NCI-H526 treated with DMSO at 0.1 percent for 48 hours (cell line): ENCODE measurements at regions not wholly inside any gene's neighbourhood (a gene's known extent, or its start where the extent isn't known, plus 50 kb on each side); places are given as distances from the start of the nearest gene placed in this dataset.
"Not testable (repeated sequence)": the region's sequence is repeated elsewhere in the genome, so short reads cannot be mapped to it uniquely, and the experiment has no call there.

Source experiments
- DNase-seq: peaks from one replicate; lab custom pipeline; 2025; lab: John Stamatoyannopoulos, UW

DNA sequence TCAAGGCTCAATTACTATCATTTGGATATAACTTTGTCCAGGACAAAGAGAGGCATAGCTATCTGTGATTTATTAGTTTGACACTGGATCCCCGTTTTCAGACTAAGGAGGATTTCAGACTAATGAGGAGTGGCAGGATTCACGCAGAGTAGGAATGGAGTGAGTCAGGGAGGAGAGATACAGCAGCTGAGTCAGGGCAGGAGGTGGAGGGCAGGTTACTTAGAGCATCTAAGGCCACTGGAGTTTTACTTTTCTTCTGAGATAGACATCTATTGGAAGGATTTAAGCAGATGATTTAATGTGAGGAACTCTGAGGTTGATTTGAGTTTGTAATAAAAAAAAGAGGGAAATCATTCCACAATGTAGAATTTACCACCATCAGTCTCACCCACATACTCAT is 110.6 kb downstream of the RPIA start:
- not testable (repeated sequence) for DNase-seq

GRCh38 chr2:88807237-88807962 is 115.9 kb downstream of the RPIA start:
- no peak for DNase-seq

- DNase-seq, result no peak
Measured at GRCh38 chr2:88808083-88808482, 116.6 kb downstream of the RPIA start.

- DNase-seq, result peak; percentile 11
Measured at GRCh38 chr2:88808652-88809051, 117.2 kb downstream of the RPIA start.

DNA sequence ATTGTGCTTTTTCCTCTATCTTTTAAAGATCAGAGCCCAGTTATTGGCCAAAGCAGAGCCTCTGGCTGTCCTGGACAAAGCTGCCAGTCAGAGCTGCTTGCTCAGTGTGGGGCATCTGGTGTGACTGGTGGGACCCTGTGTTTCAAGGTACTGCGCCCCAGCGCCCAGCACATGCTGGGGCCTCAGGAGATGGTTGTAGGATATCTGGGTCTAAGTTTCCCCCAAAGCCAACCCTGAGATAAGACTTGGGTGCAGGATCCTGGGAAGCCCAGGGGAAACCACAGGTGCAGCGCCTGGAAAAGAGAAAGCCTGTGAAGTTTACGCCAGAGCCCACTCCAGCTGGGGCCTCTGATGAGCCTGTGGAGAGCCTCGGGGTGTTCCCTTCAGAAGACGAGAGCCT is 117.7 kb downstream of the RPIA start:
- DNase-seq, result no peak

- DNase-seq, result peak; percentile 95
Measured at GRCh38 chr2:88810017-88810416, 118.5 kb downstream of the RPIA start.

DNA sequence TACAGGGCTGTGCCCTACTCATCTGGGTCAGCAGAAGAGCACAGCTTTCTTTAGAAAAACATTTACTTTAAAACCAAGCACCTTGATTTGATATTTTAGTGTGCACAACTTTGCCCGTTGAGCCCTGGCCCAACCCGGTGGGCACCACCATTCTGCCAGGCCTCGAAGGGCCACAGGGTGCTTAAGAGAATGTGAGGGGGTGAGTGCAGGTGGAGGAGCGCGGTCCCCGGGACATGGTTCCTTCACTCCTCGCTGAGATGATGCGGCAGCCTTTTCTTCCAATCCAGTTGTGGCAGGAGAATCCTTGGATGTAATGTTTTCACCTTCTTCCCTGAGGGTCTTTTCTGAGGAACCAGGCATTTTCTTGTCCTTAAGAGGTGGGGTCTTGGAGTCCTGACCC is 119.0 kb downstream of the RPIA start:
- no peak for DNase-seq

DNA sequence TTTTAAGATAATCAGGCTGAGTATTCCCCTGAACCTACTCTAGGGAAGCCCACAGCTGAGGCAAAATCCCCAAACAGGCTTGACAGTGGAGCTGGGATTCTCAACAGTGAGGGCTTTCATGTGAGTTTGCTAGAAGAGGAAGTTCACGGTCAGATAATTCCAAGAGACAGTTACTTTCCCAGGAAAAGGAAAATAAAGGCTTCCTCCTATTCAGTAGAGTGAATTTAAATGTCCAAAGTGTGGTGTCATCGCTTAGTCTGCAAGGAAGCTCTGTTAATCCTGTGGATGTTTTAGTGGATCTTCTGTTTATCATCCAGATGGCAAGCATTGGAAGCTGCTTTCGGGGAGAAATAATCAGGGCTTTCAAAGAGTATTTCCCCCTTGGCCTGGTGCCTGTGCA is 119.8 kb downstream of the RPIA start:
- no peak for DNase-seq

DNA sequence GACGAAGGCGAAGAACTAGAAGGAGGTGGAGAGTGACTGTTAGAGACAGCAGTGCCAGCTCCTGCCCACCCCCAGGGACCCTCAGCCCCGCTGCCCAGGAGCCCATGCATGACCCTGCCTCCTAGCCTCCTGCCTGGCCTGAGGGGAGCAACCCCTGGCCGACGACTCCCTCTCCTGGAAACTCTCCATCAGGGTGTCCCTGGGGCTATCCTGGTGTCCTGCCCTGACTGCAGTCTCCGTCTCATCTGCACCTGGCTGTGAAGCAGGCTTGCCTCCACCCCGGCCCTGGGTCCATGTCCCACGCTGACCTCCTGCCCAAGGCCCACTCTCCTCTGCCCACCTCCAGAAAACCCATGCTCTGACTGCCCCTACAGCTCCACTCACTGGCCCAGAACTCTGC is 120.2 kb downstream of the RPIA start:
- DNase-seq, result no peak

DNA sequence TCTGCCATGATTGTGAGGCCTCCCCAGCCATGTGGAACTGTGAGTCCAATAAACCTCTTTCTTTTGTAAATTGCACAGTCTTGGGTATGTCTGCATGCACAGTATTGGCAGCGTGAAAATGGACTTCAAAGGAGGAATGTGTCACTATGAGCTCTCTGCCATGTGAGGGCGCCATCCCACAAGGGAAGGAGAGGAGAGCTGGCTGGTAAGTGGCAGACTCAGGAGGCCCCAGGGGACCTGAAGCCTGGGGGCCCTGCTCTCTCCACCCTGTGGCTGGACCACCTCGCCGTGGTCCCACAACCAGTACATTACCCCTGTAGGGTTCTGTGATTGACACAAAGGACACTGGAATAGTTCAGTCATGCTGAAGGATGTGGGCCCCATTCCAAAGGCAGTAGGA is 122.1 kb downstream of the RPIA start:
- no peak for DNase-seq

- no peak for DNase-seq
Measured at GRCh38 chr2:88815282-88815681, 123.8 kb downstream of the RPIA start.

DNA sequence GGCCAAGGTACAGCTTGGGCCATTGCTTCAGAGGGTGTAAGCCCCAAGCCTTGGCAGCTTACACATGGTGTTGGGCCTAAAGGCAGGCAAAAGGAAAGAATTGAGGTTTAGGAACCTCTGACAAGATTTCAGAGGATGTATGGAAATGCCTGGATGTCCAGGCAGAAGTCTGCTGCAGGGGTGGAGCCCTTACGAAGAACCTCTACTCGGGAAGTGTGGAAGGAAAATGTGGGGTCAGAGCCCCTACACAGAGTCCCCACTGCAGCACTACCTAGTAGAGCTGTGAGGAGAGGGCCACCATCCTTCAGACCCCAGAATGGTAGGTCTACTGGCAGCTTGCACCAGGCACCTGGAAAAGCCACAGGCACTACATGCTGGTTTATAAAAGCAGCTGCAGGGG is 124.2 kb downstream of the RPIA start:
- no peak for DNase-seq

DNA sequence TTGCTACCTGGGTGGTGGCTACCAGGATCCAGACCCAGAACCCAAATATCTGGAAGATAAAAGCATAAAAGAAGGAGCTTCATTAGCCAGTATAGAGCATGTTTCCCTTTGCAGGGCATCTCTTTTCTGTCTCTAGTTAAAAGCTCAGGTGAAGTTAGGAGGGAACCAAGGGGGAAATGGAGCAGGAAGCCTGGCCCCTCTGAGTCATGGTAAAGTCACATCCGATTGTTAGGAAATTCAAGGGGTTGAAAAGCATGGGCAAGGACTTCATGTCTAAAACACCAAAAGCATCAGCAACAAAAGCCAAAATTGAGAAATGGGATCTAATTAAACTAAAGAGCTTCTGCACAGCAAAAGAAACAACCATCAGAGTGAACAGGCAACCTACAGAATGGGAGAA is 126.9 kb downstream of the RPIA start:
- DNase-seq, result no peak

- DNase-seq, result no peak
Measured at GRCh38 chr2:88824951-88825350, 133.5 kb downstream of the RPIA start.

GRCh38 chr2:88826399-88826798 is 134.9 kb downstream of the RPIA start:
- no peak for DNase-seq

DNA sequence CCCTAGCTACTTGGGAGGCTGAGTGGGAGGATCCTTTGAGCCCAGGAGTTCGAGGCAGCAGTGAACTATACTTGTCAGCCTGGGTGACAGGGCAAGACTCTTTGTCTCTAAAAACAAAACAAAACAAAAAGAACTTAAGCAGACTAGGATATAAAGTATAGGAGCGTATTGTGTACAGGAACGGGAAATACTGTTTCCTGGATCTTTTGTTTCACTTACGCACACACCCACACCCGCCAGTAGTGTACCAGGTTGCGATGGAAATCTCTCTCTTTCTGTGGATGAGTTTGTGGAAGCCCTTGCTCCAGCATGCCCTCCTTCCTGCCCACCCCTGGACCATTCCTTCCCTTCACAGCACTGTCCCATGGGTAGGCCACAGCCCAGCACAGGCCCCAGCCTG is 136.3 kb downstream of the RPIA start:
- no peak for DNase-seq

DNA sequence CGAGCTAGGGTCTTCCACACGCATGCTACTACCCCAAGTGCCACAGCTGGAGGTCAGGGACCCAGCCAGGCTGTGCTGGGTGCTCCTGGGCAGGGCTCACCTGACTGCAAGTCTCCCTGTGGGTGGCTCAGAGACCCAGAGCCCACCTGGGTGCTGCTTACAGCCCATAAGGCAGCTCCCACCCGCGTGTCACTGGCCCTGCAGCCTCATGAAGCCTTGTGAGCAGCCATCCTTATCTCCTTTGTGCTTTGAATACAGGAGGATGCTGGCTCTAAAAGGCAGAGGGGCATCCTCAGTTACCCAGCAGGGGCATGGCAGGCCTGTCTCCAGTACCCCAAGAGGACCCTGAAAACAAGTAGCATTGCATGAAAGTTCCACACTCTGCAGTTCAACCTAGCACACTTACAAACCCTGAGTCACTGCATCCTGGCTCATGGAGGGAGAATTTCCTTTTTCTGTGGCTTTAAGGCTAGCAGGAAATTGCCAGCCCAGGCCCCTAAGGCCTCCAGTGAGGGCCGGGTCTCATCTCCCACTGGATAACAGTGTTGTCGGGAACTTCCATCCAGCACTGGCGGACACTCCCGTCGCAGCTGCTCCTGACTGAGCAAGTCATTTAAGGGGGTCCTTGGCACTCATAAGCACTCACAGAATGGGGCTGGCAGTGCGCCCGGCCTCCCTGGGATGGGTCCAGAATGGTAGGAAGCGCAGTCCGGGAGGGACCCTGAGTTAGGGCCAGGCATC is 137.1 kb downstream of the RPIA start:
- DNase-seq, result no peak

DNA sequence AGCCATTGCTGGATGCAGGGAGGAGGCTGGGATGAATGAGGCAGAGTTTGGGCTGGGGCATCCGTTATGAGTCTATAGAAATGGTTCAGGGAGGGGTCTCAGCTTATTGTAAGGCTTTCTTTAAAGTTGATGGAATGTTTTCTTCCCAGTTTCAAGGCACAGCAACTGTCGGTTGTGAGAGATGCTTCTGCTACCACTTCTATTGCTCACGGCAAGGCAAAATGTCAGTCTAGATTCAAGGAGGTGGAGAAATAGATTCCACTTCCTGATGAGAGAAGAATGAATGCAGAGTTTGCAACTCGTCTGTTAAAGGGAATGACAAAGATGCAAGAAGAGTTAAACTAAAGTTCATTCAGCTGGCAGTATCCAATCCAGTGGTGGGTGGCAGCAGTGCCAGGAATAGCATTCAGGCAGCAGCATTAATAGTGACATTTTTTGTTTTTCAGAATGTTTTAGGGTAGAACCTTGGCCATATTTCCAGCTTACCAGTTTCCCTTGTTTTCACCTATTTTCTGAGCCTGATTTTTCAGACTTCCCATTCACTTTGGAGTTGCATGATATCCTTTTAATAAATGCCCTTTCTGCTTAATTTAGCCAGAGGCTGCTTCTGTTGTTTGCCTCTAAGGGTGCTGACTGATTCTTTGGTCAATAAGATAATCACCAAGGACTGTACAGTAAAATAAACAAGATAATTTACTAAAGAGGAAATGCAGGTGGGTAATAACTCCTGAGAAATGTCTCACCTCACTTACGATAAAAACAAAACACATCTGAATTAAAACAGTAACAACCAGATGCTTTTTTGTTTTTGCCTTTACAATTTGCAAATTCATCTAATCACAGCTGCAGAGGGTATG is 138.4 kb downstream of the RPIA start:
- DNase-seq, result no peak

DNA sequence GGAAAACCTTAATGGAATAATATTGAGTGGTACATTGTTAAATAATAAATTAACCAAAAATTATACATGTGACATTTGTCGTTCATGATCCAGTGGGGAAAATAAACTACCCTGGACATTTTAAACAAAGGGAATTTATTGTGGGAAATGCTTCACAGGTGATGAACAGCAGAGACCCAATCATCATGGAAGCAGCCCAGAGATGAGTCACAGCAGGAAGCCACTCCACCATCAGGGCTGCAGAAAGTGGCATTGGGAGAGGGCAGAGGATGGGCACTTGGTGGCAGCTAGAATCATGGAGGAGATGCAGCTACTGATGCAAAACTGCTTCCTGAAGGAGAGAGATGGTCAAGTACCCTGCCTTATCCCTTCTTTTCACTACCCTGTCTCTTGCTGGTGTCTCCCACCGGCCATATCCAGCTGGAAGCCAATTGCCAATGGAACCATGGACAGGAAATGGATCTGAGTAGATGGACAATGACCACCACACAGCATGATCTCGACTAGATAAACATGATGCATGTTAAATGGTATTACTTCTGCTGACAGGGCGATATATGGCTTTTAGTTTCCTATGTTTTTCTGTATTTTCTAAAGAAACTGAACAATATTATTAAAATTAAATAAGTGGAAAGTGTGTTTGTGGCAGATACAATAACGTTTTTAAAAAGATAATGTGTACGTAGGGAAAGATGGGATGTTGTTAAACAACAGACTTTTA is 139.8 kb downstream of the RPIA start:
- no peak for DNase-seq

GRCh38 chr2:88831792-88832248 is 140.3 kb downstream of the RPIA start:
- DNase-seq, result peak; percentile 58

DNA sequence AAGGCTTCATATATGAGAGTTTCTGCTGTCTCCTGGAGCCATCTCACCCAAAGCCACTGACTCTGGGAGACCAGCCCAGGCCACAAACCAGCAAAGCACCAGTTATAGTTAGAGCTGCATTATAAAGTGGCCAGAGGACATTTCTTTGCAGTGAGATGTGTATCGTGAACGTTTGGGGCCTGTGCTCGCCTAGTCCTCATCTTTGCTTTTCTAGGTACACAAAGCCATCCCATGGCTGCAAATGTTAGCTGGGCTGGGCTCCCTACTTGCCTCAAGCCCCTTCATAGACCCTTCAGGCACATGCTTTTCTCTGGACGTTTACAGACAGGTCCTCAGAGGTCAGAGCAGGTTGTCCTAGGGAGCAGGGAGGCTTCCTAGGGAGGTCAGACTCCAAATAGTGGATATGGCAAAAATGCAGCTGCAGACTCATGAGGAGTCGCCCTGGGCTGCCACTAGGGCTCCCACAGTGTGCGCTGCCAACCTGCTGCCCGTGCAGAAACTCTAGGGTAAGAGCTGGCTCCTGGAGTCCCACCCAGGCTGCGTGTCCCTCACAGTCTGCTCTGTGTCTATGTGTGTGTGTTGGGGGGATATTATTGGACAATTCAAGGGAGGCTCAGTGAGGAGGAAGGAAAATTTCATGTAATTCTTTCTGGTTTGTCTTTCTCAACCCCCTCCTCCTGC is 141.0 kb downstream of the RPIA start:
- no peak for DNase-seq
